K562 (cell line): ENCODE measurements at regions not wholly inside any gene's neighbourhood (a gene's known extent, or its start where the extent isn't known, plus 50 kb on each side); places are given as distances from the start of the nearest gene placed in this dataset.

Experiments used
- ATAC-seq: fragments of 200-7000 bp; cut with Tn5 transposase; 3 replicates; pipeline ENCODE4 v1.9.1; 2020; ENCODE audit warnings: moderate library complexity
- BruUV-seq: library from RNA; stranded (reverse); fragments of 400-500 nt; replicated peaks from 2 replicates; lab custom pipeline; 2021; lab: Mats Ljungman, UMichigan
- CTCF ChIA-PET: fragments of 300-600 bp; formaldehyde crosslinking; extraction: SDS; loops from one replicate; lab custom pipeline; 2021; ENCODE audit warnings: low intra/inter-chr PET ratio; lab: Yijun Ruan, JAX
- POLR2A ChIA-PET: fragments of 300-600, 350-650 bp; sonication (Branson Sonifier 250); formaldehyde crosslinking; extraction: SDS; loops from one replicate; lab custom pipeline; 2021; ENCODE audit warnings: antibody characterized with exemption, inconsistent platforms; lab: Yijun Ruan, JAX
- DNase-seq, 4 experiments: peaks; one replicate each; pipeline versions ENCODE4 v3.0.0 to v3.0.0-alpha.2; 2011 to 2018; ENCODE audit warnings: low spot score in 3 of 4, mixed read lengths in 3 of 4; ENCODE audit errors: extremely low read depth in 1 of 4
- FAIRE-seq: peaks from 2 replicates; lab custom pipeline; 2011; peaks lifted over from hg19 to GRCh38; lab: Jason Lieb, UNC
- H2AFZ ChIP-seq: 2 replicates; pipeline ENCODE4 v1.6.0; 2011; ENCODE audit warnings: low read depth, low read length, control low read depth, inconsistent platforms
- H3K27ac ChIP-seq: fragments of 200-600 bp; 3 replicates; pipeline ENCODE4 v1.8.0; 2011; ENCODE audit warnings: low read depth, mild to moderate bottlenecking, control low read depth, inconsistent platforms, low read length, moderate library complexity, mixed read lengths; ENCODE audit errors: extremely low read depth
- H3K27me3 ChIP-seq, 2 experiments: fragments of 300-600 bp in 1 of 2; 2 replicates in 1 of 2; 3 replicates in 1 of 2; pipeline versions ENCODE4 v1.6.0 to v1.8.0; 2011; ENCODE audit warnings: inconsistent platforms in 2 of 2, low read length in 2 of 2, mild to moderate bottlenecking in 1 of 2, mixed read lengths in 1 of 2, moderate library complexity in 1 of 2; ENCODE audit not compliant: control insufficient read depth in 2 of 2, insufficient read depth in 2 of 2
- H3K36me3 ChIP-seq: fragments of 300-600 bp; 3 replicates; pipeline ENCODE4 v1.8.0; 2011; ENCODE audit warnings: mild to moderate bottlenecking, low read length, inconsistent platforms; ENCODE audit not compliant: control insufficient read depth, insufficient read depth
- H3K4me1 ChIP-seq, 2 experiments: fragments of 200-600 bp in 1 of 2; replicated peaks in 1 of 2; 2 replicates in 1 of 2; 3 replicates in 1 of 2; pipeline versions ENCODE4 v1.5.1 to v1.8.0; 2011; ENCODE audit warnings: inconsistent platforms in 2 of 2, low read length in 2 of 2, mild to moderate bottlenecking in 1 of 2, mixed read lengths in 1 of 2, moderate library complexity in 1 of 2; ENCODE audit not compliant: control insufficient read depth in 2 of 2, insufficient read depth in 2 of 2
- H3K4me2 ChIP-seq: 2 replicates; pipeline ENCODE4 v1.6.1; 2011; ENCODE audit warnings: low read length, control low read depth, inconsistent platforms, mixed read lengths; ENCODE audit not compliant: insufficient read depth
- H3K4me3 ChIP-seq: fragments of 200-600 bp; sonication (generic), shearing (Covaris generic); 2 replicates; pipeline ENCODE4 v1.5.1; 2016; ENCODE audit warnings: control low read depth, inconsistent platforms
- H3K79me2 ChIP-seq: fragments of 200-600 bp; 3 replicates; pipeline ENCODE4 v1.8.0; 2011; ENCODE audit warnings: low read length, inconsistent platforms; ENCODE audit not compliant: control insufficient read depth, insufficient read depth
- H3K9ac ChIP-seq, 2 experiments: 2 replicates each; pipeline versions ENCODE4 v1.6.0 to v1.6.1; 2011; ENCODE audit warnings: low read depth in 2 of 2, low read length in 2 of 2, control low read depth in 1 of 2, inconsistent platforms in 1 of 2, mild to moderate bottlenecking in 1 of 2, mixed read lengths in 1 of 2; ENCODE audit not compliant: insufficient read depth in 1 of 2
- H3K9me1 ChIP-seq: one replicate; pipeline ENCODE4 v1.6.0; 2011; ENCODE audit warnings: inconsistent platforms, mild to moderate bottlenecking, low read length, moderate library complexity; ENCODE audit not compliant: control insufficient read depth, insufficient read depth
- H3K9me3 ChIP-seq: replicated peaks from 2 replicates; pipeline ENCODE4 v1.5.1; 2011; ENCODE audit warnings: low read depth, low read length, inconsistent platforms; ENCODE audit not compliant: control insufficient read depth, insufficient read depth
- H4K20me1 ChIP-seq: replicated peaks from 2 replicates; pipeline ENCODE4 v1.6.1; 2011; ENCODE audit warnings: low read length, inconsistent platforms, mixed read lengths; ENCODE audit not compliant: control insufficient read depth, insufficient read depth
- CREBBP ChIP-seq: IDR thresholded peaks from one replicate; pipeline ENCODE4 v1.6.1; 2012; ENCODE audit warnings: low read depth, mild to moderate bottlenecking, control low read depth, inconsistent platforms, low read length
- HMGXB4 ChIP-seq: sonication (generic); formaldehyde crosslinking; IDR thresholded peaks from 2 replicates; pipeline ENCODE4 v1.8.1; 2023; ENCODE audit warnings: mild to moderate bottlenecking, missing genetic modification reagents
- KLF16 ChIP-seq: IDR thresholded peaks from 2 replicates; pipeline ENCODE4 v1.6.1; 2016; ENCODE audit warnings: antibody characterized with exemption
- NFIC ChIP-seq: fragments of 450-650 bp; IDR thresholded peaks from 2 replicates; pipeline ENCODE4 v1.6.1; 2017; ENCODE audit warnings: mild to moderate bottlenecking, inconsistent platforms
- RBM14 ChIP-seq: fragments of 200-400 bp; formaldehyde crosslinking; IDR thresholded peaks from 2 replicates; pipeline ENCODE4 v1.6.1; 2018; ENCODE audit warnings: low read depth, mild to moderate bottlenecking, low read length, moderate library complexity, borderline replicate concordance; ENCODE audit not compliant: insufficient read depth
- USF1 ChIP-seq: sonication (generic); formaldehyde crosslinking; IDR thresholded peaks from 2 replicates; pipeline ENCODE4 v1.9.0; 2022; ENCODE audit warnings: mild to moderate bottlenecking, missing genetic modification reagents
- ZNF134 ChIP-seq: fragments of 250-450 bp; sonication (Bioruptor Pico); conservative IDR thresholded peaks from 2 replicates; pipeline ENCODE4 v1.4.0; 2020
- WGBS: fragments of 100-300 bp; shearing (Covaris generic); methylation state at CpG from one replicate; pipeline ENCODE4 v1.1.6; 2016; ENCODE audit warnings: low coverage, mixed read lengths; ENCODE audit not compliant: insufficient coverage; ENCODE audit errors: missing lambda C conversion rate; 5-methylcytosine and 5-hydroxymethylcytosine counted together
- in situ Hi-C: fragments of 300-500 bp; cut with MboI; formaldehyde crosslinking; loops from 4 replicates; pipeline ENCODE4 v1.15.0; 2018; ENCODE audit warnings: inconsistent platforms, mixed read lengths
- intact Hi-C: fragments of 100-400 bp; cut with micrococcal nuclease; formaldehyde crosslinking; loops from 2 replicates; pipeline ENCODE4 v1.14.2; 2022

- POLR2A ChIA-PET, result no interaction called here
- H3K4me2 ChIP-seq, result no peak overlapping the region
- CTCF ChIA-PET, result no interaction called here
- H3K9me1 ChIP-seq, result no peaks in the 10 kb centered on the region
- no peaks in the 10 kb centered on the region for H3K27me3 ChIP-seq
- H3K4me1 ChIP-seq, result no peaks in the 10 kb centered on the region; a peak in 1 of 5 replicates
- H3K9ac ChIP-seq, result no peak overlapping the region
- no TSS peak for BruUV-seq
- ATAC-seq (no peak), DNase-seq (no peak), FAIRE-seq (no peak)
- H3K27ac ChIP-seq, result no peak overlapping the region
- H2AFZ ChIP-seq, result no peak overlapping the region
- H4K20me1 ChIP-seq, result no peaks in the 10 kb centered on the region
- no peaks in the 10 kb centered on the region for H3K79me2 ChIP-seq
- no peak overlapping the region for H3K4me3 ChIP-seq
- in situ Hi-C loops, result no loop called here
- H3K9me3 ChIP-seq, result no peaks in the 10 kb centered on the region
- WGBS, result 33% methylated on average over 2 of the region's 3 CpGs
- intact Hi-C loops, result no loop called here
- H3K36me3 ChIP-seq, result no peaks in the 10 kb centered on the region
- TF ChIP-seq HMGXB4 (CRISPR knock-in tag) (no peak), ZNF134 (CRISPR knock-in tag) (no peak), USF1 (no peak), RBM14 (no peak), NFIC (peak; percentile 64), CREBBP (no peak), KLF16 (no peak)
- TF ChIP-seq, all 486 proteins: peak for 1
Measured at GRCh38 chr12:92324849-92325500, 179.3 kb upstream of the BTG1 start.
